Activated T-cell treated with anti-CD3 and anti-CD28 coated beads for 24 hours (primary cell): ENCODE measurements at regions not wholly inside any gene's neighbourhood (a gene's known extent, or its start where the extent isn't known, plus 50 kb on each side); places are given as distances from the start of the nearest gene placed in this dataset.
"Not testable (repeated sequence)": the region's sequence is repeated elsewhere in the genome, so short reads cannot be mapped to it uniquely, and the experiment has no call there.

Source experiments
- DNase-seq: peaks from one replicate; pipeline ENCODE4 v3.0.0-alpha.2; 2020; ENCODE audit warnings: low read depth

DNA sequence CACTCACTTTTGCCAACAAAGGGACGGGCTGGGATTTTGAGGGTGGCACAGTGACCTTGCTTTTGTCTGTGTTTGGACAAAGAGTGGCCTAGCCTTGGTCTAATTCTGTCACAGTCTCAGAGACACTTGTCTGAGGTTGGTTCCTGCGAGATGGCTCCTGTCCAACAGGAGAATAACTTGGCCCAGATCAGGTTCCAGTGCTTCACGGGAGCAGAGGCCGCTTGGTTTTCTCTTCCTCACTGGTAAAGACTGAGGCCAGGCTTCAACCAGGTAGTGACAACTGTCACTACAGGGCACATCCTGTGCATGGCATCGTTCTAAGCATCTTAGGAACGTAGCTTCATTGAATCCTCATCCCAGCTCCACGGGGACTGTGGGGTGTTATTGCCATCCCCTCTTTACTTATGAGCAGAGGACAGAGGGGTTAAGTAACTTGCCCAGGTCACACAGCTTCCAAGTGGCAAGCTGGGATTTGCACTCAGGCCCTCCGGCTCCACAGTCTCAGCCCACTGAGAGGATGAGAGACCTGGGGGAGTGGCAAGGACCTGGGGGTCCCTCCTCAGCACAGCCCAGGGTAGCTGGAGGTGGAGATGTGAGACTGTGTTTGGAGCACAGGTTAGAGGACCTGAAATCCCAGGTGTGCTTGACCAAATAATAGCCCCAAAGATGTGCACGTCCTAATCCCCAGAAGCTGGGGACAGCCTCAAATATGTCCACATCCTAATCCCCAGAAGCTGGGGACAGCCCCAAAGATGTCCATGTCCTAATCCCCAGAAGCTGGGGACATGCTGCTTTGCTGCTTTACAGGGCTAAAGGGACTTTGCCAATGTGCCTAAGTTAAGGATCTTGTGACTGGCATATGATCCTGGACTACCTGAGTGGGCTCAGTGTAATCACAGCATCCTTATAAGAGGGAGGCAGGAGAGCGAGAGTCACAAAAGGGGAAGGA, 179.2 kb upstream of the RTL1 start:
- DNase-seq = no peak

DNA sequence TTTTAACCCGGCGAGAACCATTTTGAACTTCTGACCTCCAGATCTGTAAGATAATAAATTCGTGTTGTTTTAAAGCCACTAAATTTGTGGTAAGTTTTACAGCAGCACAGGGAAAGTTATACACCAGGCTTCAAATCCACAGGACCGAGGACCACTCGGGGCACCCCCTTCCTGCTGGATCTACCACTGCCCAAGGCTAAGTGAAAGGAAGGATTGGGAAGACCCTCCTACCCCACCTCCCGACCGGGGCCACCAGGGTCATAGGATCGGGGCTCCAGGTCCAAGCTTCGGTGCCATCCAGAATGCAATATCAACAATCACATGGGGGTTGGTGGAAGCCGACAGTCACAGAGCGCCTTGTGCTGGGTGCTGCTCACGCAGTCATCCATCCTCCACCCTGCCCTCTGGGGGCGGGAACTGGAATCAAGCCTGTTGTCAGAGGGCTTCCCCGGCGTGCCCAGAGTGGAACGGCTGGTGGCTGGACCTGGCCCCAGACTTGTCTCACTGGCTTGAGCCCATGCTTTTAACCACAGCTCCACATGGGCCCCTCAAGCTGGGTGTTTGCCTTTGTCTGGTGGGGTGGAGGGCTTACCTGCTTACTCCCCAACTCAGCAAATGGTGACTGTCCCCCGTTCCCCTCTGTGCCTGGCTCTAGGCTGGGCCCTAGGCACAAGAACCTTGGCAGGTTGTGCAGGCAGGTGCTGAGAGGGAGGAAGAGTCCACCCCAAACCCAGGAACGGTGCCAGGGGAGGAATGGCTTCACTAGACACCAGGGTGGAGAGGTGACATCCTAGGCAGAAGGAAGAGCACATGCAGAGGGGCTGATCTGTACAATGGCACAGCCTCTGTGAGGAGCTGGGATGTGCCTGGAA, 180.3 kb upstream of the RTL1 start:
- no peak for DNase-seq

DNA sequence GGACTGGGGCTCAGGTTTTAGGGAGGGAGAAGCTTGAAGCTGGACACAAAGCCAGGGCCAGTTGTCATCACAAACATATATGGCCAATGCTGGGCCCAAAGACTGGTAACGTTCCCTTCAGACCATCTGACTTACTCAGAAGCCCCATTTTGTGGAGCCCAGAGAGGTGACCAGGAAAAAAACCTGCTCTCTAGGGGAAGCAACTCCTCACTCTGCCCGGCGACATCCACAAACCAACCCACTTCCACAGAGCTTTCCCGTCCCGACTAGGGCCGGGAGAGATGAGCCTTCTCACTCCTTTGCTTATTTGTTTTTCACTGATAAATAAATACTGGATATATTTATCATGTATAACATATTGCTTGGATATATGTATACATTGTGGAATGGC, 180.9 kb upstream of the RTL1 start:
- DNase-seq = no peak

DNA sequence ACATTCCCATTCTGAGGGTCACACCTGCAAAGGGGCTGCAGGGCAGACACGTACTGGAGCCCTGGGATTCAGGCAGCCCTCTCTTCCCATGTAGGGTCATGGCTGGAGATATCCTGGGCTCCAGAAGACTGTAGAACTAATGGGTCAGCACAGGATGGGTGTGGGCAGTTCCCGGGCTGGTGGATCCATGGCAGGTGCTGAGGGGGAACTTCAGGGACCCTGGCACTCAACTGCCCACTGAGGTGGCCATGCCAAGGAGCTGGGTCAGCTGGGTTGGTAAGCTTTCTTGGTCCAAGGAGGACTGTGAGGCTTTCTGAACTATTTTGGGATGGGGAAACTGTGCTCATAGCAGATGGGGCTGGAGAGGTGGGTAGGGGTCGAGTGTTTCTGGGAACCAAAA, 183.4 kb upstream of the RTL1 start:
- no peak for DNase-seq

DNA sequence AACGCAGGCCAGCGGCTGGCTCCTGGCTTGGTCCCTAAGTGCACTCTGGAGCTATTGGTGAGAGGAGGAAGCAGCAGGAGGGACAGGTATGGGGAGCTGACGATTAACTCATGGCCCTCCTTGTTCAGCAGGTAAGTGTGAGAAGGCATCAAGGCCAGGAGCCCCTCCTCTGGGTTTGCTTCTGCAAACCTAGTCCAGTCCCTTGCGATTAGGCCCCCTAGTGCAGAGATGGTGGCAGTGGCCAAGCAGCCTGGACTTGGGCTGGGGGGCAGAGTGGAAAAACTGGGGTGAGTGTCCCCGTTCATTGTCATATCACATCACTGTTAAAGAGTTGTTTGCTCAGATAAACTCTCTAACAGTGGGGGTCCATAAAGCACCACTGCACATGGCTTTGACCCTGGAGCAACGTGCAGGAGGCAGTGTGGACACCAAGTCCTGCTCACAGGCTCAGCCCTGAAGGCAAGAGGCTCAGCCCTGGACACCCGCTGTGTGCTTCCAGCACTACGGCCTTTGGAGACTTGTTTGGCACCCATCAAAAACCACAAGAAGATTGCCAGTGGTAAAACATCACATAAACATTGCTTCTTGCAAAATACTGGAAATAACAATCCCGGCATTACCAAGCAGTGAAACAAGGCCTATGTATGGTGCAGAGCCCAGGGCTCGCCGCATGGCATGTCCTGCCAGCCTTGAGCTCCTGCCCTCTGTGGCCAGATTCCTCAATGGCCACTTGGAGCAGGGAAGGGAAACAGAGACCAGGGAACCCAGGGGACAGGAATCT, 184.3 kb upstream of the RTL1 start:
- DNase-seq = no peak

DNA sequence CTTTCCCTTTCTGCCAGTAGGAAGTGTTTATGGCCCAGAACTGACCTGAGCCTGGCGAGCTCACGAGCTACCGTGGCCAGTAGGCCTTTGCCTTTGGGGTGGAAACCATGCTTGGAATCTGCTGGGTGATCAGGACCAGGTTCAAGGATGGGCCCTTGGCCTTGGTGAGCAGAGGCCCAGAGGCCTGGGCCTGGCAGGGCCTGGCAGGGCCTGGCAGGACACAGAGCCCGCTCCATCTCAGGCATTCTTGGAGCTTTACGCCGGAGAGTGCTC, 184.8 kb upstream of the RTL1 start:
- no peak for DNase-seq

DNA sequence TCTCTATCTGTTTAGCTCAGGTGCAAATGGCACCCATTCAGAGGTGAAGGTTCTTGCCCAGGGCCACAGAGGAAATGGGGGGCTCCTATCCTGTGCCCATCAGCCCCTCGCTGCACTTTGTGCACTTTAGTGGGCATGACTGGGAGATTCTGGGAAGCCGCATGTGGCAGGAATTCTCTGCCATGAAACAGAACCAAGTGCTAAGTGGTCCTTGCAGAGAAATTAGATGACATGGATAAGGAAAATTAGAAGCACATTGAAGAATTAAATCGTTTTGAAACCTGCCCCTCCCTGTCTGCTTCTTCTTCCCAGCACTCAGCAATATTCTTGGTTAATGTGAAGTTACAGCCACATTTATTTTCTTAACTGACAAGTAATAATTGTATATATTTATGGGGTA, 185.2 kb upstream of the RTL1 start:
- DNase-seq = no peak

DNA sequence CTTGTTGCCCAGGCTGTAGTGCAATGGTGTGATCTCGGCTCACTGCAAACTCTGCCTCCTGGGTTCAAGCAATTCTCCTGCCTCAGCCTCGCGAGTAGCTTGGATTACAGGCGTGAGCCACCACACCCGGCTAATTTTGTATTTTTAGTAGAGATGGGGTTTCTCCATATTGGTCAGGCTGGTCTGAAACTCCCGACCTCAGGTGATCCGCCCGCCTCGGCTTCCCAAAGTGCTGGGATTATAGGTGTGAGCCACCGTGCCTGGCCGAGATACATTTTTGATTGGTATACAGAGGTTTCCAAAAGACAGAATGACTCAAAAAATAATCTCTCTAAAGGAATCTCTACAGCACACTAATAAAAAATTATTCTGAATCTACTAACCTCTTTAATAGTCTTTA, 187.0 kb upstream of the RTL1 start:
- DNase-seq = not testable (repeated sequence)

DNA sequence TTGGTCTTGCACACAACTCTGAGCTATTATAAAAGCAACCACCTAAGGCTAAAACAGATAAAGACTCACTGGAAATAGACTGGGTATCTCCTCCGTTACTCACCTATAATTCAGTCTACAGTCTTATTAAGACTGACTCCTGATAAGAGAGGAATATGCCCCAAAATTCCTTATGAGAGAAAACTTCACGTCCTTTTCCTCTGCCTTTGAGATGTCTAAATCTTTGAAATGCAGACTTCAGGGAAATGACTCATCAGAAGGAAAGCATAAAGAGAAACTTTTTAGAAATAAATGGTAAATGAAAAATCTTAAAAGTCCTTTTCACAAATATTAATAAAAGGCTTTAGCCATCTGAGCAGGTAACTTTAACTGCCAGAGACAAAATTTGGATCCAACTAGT, 187.5 kb upstream of the RTL1 start:
- DNase-seq = no peak

DNA sequence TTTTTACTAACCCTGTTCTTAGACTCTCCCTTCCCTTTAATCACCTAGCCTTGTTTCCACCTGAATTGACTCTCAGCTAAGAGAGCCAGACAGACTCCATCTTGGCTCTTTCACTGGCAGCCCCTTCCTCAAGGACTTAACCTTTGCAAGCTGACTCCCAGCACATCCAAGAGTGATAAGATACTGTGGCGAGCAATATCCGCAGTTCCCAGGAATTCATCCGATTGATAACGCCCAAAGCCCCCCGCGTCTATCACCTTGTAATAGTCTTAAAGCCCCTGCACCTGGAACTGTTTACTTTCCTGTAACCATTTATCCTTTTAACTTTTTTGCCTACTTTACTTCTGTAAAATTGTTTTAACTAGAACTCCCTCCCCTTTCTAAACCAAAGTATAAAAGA, 191.4 kb upstream of the RTL1 start:
- not testable (repeated sequence) for DNase-seq

DNA sequence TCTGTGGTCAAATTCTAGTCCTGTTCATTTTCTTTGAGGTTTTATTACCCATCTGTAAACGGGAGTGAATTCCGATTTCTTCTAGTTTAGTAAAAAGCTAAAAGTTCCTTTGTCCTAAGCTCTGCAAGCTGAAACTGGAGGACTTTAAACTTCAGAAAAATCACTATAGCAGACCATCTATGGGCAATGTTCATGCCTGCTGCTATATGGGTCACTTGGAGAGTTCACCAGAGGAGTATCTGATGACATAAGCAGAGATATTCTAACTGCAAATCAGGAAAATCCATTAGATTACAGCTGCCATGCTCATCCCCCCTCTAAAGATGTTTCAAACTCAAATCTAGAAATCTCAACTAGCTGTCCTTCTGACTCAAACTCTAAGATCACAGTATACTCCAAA, 193.0 kb upstream of the RTL1 start:
- no peak for DNase-seq

DNA sequence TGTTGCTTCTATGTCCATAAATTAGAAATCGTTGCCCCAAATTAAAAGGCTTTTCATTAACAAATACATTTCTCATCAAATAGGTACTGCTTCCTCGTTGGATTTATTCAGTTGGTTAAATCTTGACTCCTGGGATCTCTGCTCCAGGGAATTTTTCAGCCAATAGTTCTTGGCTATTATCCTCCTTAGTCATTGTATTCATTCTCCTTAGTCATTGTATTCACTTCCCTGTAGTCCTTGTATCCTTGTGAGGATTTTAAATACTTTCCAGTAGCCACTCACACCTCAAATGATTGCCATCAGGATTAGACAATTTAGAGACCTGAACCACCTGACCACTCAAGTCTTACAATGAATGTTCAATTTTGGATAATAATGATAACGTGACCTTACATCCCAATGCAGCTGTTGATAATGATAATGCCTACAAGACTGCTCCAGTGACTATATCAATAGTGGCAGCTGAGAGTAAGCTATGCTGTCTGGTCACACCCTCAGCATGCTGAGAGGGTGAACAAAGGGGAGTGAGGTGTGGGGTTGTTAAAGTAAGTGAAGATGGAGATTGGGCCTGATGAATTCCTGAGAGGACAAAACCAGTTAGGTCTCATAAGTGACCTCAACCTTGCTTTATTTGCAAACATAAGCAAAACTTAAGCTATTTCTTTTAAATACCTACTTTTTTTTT, 193.7 kb upstream of the RTL1 start:
- DNase-seq = no peak

DNA sequence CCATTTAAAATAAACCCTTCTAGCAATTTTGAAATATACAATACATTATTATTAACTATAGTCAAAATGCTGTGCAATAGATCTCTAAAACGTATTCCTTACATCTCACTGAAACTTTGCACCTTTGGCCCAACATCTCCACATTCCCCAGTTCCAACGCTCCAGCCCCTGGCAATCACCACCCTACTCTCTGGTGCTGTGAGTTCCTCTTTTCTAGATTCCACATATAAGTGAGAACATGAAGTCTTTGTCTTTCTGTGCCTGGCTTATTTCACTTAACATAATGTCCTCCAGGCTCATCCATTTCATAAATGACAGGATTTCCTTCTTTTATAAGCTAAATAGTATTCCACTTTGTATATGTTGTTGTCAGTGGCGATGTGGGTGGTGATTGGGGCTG, 194.7 kb upstream of the RTL1 start:
- DNase-seq = no peak

DNA sequence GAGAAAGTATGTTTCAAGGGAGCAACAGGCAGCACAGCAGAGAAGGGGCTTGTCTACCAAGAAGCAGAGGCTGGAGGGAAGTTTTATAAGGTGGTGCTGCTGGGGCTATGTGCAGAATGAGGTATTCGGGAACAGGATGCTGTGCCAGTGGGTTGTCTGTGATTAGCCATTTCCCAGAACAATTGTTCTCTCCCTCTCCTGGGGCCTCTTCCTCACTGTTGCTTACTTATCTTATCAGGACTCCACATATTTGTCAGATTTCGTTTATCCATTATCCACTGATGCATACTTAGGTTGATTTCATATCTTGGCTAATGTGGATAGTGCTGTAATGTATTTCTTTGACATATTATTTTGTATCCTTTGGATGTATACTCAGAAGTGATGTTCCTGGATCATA, 195.1 kb upstream of the RTL1 start:
- DNase-seq = no peak

DNA sequence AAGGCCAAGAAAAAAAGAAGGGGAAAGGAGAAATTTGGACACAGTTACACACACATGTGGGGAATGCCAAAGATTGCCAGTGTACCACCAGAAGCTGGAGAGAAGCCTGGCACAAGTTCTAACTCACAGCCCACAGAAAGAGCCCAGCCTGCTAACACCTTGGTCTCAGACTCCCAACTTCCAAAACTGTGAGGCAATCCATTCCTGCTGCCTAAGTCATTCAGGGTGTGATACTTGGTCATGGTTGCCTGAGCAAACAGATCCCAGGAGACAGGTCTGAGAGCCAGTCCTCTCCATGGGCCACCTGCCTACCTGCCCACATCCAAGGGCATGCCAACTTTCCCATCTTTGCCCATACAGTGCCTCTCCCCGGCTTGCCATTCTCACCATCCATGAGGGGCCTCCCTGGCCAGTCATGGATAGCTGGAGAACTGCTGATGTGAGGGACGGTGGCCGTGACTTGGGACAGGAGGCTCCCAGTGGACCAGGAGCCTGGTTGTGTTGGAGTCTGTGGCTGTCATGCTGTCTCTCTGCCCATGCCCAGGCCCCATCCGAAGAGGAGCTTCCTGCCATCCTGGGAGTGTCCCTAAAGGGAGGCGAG, 198.0 kb upstream of the RTL1 start:
- DNase-seq = no peak

DNA sequence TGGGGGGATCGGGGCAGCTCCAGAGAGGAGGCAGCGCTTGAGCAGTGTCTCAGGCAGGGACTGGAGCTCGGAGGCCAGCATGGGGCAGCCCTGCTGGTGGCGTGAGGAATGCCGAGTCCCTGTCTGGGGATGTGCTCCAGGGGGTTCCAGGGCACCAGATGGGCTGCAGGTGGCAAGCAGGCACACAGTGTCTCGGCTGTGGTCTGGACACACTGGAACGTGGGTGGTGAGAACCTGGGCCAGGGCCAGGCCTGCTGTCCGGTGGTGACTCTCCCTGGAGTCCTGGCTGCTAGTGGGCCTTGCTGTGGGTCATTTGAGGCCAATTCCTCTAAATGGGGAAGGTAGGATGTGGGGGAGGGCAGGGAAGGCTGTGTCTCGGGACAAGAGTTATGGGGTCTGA, 199.4 kb upstream of the RTL1 start:
- no peak for DNase-seq

DNA sequence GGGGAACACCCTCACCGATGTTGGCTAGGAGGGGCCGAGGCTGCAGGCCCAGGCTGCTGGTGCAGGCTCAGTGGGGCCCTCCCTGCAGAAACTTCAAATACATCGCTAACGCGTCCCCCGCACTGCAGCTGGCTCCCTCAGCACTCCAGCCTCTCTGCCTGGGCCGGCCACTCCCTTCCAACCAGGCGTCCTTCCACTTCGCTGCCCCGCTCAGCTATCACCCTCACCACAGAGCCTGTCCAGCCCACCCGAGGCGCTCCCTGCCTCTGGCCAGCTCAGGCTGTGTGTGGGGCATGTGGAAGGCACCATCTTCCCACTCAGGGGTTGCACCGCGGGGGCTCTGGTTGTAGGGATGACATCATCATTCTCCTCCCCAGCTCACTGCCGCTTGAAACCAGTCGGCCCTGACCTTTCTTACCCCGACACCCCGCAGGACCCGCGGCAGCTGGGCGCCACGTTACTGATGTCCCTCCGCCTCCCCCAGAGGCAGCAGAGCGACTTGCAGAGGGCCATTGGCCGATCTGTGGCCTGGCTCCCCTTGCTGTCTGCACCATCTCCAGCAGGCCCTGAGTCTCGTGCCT, 199.9 kb upstream of the RTL1 start:
- DNase-seq = no peak

DNA sequence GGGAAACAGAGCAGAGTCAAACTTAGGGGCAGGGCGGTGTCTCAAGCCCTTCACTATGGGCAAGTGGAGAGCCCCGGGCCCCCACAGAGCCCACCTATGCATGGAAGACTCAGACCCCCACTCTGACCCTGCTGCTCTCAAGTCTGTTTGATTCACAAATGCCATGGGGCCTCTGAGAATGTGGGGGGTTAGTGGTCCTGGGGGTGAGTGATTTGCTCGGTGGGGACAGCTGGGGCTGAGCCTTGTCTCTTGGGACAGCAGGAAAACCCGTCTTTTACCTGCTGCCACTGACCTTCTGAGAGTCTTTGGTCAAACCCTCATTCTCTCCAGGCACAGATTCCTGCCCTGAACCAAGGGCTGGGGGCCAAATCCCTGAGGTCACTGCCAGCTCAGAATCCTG, 201.0 kb upstream of the RTL1 start:
- DNase-seq = no peak

DNA sequence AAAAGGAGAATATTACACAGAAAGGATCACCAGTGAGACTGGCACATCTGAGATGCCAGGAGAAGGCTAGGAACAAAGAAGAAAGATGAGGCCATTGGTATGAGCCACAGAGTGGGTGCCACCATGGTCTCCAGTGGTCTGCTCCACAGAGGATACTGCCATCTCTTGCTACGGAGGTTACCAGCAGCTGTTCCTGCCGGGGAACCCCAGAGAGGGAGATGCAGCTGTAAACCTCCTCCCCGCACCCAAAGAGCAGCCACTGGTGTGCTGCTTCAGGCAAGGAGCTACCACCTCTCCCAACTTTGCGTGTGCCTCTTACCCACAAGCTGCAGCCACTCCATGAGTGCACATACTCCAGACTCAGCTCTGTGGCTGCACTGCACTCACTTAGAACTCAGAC, 201.5 kb upstream of the RTL1 start:
- DNase-seq = no peak

DNA sequence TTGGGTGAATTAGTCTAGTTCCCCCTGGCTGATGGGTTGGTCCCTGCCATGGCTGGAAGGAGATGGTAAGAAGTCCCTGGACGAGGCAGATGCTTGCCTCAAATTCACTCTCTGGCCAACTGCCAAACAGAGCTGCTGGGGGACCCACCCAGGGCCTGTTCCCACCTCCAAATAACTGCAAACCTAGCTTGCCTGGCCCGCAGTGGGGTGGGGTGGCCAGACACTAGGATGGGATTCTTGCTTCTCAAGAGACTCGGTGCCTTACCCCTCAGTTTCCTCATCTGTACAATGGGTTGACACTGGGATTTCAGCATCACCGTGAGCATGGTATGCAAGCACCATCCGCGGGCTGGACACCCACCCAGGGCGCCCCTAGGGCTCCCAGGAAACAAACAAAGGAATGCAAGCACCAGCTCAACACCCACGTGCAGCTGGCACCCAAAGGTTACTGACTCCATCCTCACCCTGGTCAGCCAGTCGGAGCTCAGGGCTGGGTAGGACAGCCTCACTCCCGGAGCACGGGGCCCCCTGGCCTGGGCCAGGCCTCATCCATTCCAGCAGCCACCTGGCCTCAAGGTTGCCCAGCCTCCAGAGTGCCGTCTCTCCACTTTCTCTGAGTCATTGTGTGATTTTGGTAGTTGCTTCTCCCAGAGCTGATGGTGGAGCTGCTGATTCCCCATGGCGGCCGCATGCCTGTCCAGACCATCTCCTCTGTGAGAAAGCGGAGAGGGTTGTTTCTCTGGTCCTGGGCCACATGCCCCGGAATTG, 205.2 kb upstream of the RTL1 start:
- DNase-seq = no peak

DNA sequence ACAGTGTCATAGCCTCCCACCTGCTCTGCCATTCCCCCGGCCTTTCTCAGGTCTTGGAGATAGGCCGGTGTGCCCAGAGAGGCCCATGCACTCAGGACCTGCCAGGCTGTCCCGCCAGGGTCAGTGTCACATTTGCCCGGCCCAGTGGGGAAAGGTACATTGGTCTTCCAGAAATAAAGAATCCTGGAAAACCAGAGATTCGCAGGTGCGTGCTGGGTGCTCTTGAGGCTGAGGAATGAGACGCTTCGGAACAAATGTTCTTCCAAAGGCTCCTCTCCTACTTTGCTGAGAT, 205.8 kb upstream of the RTL1 start:
- no peak for DNase-seq
